Right renal cortex interstitium (tissue), 3 donors: ENCODE measurements at regions not wholly inside any gene's neighbourhood (a gene's known extent, or its start where the extent isn't known, plus 50 kb on each side); places are given as distances from the start of the nearest gene placed in this dataset.
"Not testable (repeated sequence)": the region's sequence is repeated elsewhere in the genome, so short reads cannot be mapped to it uniquely, and the experiment has no call there.

Source experiments
- DNase-seq, 3 donors: peaks; one replicate each; pipeline ENCODE4 v3.0.0-alpha.2; 2013; ENCODE audit warnings: low read depth in 3 of 3, low spot score in 2 of 3

- no peak for DNase-seq
Measured at GRCh38 chr17:72175787-72176515, 55.1 kb downstream of the SOX9 start.

DNA sequence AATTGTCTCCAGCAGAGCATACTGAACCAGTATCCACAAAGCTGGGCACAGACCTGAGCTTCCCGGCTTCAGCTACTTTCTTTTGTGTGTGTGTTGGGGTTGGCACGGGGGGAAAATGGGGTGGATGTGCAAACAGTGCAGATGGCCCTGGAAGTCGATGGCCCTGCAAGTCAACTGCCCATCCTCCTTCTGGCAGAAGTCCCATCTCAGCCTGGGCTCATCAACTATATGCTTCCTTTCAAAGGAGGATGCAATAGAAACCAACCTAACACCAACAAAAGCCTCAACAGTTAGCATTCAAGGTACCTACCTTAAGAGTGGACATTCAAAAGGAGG, 55.7 kb downstream of the SOX9 start:
- no peak for DNase-seq

- DNase-seq = no peak
Measured at GRCh38 chr17:72176951-72177660, 56.3 kb downstream of the SOX9 start.

DNA sequence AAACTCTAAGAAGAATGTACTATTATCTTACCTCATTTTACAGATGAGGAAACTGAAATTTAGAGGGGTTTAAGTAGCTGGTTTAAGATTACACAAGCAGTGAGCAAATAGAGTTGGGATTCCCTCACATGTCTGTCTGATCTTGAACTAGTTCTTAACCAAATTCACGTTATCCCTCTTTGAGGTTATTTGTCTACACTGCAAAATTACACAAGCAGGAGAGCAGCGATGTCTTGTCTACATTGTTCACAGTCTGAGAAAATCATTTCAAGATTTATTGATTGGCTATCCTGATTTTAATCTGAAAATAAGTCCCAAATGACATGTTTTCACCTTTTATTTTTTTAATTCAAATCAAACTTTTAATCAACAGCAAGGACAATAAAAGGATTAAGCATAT, 56.9 kb downstream of the SOX9 start:
- DNase-seq = no peak

- DNase-seq = no peak
Measured at GRCh38 chr17:72182371-72182873, 61.6 kb downstream of the SOX9 start.

GRCh38 chr17:72183194-72183685, 62.4 kb downstream of the SOX9 start:
- no peak for DNase-seq

GRCh38 chr17:72184805-72185204, 64.0 kb downstream of the SOX9 start:
- no peak for DNase-seq

DNA sequence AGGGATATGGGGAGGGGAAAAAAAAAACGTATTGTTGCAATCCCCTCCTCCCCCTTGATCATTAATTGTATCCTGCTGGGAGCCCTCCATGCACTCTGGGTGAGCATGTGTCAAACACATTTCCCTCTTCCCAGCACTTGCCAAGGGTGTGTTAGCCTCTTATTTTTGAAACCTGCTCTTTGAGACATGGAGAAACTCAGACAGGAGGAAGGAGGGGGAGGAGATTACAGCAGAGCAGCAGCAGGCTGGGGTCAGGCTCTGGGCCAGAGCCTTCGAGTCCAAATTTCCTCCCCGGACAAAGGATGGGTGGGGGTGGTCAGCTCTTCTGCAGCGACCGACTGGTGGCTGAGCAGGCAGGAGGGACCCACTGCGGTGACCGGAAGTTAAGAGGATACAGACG, 64.7 kb downstream of the SOX9 start:
- no peak for DNase-seq

GRCh38 chr17:72187556-72187955, 66.7 kb downstream of the SOX9 start:
- no peak for DNase-seq

- no peak for DNase-seq
Measured at GRCh38 chr17:72188801-72189200, 68.0 kb downstream of the SOX9 start.

GRCh38 chr17:72189768-72190593, 69.2 kb downstream of the SOX9 start:
- DNase-seq = no peak

- DNase-seq = no peak
Measured at GRCh38 chr17:72191356-72191755, 70.5 kb downstream of the SOX9 start.

DNA sequence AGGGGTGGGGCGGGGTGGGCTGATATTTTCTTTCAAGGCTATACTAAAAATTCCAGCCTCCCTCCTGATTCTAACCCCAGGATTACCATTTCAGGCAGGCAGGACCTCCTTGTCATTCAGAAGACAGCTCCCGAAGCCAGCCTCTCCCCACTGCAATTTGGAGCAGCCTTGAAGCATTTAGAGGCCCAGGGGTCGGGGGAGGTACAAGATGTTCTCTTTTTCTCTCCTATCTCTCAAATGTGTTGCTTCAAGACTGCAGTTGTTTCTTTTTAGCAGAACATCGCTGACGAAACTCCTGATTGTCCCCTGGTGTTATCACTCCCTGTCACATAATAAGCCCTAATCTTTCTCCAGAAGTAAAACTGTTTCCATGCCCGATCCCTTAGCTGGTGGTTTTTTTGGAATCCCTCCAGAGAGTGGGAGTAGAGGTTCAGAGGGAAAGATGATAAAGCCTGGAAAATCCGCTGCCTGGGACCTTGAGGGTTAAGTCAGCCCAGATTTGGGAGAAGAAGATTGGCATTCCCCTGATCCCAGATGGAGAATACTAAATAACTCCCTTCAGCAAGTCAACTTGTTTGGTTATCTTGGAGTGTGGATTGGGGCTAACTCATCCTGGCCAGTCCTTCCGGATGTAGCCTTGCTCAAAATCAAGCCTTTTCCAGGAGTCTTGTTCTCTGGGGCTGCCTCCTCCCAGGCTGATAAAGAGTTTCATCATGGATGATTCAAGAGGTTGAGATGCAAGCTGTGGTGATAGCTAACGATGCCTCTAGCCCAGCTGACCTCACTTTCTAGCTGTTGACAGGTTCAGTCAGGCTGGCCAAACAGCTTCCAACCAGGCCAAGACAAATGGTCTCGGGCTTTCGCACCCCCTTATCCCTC, 71.3 kb downstream of the SOX9 start:
- DNase-seq = no peak

- DNase-seq = no peak
Measured at GRCh38 chr17:72192800-72193192, 72.0 kb downstream of the SOX9 start.

GRCh38 chr17:72193391-72194106, 72.7 kb downstream of the SOX9 start:
- no peak for DNase-seq

GRCh38 chr17:72194107-72194440, 73.3 kb downstream of the SOX9 start:
- not testable (repeated sequence) for DNase-seq

DNA sequence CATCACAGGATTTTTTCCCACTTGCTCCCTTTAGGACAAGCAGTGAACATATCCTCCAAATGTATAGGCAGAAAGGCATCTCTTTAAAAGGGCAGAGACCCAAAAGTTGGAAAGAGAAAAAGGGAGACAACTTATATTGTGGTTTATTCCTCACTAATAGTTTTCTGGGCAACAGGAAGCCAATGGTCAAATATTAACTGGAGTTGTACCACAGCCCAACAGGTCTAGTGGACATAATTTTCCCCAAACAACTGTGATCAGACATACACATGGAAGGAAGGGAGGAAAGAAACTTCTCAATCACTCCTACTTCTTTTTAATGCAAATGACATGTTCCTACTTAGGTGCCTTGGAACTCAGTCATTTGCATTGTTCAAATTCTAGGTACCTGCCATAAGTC, 78.4 kb downstream of the SOX9 start:
- no peak for DNase-seq

GRCh38 chr17:72204742-72205141, 83.9 kb downstream of the SOX9 start:
- no peak for DNase-seq

- DNase-seq = no peak
Measured at GRCh38 chr17:72205357-72205756, 84.5 kb downstream of the SOX9 start.

- no peak for DNase-seq
Measured at GRCh38 chr17:72205822-72206221, 85.0 kb downstream of the SOX9 start.
